Urinary bladder (tissue), 3 donors: ENCODE measurements at regions not wholly inside any gene's neighbourhood (a gene's known extent, or its start where the extent isn't known, plus 50 kb on each side); places are given as distances from the start of the nearest gene placed in this dataset.

ENCODE experiments used
- DNase-seq: peaks from one replicate; pipeline ENCODE4 v3.0.0-alpha.2; 2015; ENCODE audit errors: extremely low spot score
- H3K27ac ChIP-seq: one replicate; pipeline ENCODE4 v1.5.1; 2013; ENCODE audit warnings: low read depth, mild to moderate bottlenecking, moderate library complexity
- H3K36me3 ChIP-seq: one replicate; pipeline ENCODE4 v1.6.1; 2013; ENCODE audit warnings: mild to moderate bottlenecking, moderate library complexity; ENCODE audit not compliant: insufficient read depth
- H3K4me1 ChIP-seq: one replicate; pipeline ENCODE4 v1.6.1; 2013; ENCODE audit warnings: mild to moderate bottlenecking, moderate library complexity; ENCODE audit not compliant: insufficient read depth
- H3K4me3 ChIP-seq: one replicate; pipeline ENCODE4 v1.5.1; 2013; ENCODE audit warnings: low read depth, low read length
- WGBS: extraction: QIAGEN DNeasy Blood & Tissue Kit; methylation state at CpG from one replicate; pipeline ENCODE4 v1.1.7; 2013; 5-methylcytosine and 5-hydroxymethylcytosine counted together
- donor health status: healthy with polysubstance abuse.
- donor health status: healthy.

DNA sequence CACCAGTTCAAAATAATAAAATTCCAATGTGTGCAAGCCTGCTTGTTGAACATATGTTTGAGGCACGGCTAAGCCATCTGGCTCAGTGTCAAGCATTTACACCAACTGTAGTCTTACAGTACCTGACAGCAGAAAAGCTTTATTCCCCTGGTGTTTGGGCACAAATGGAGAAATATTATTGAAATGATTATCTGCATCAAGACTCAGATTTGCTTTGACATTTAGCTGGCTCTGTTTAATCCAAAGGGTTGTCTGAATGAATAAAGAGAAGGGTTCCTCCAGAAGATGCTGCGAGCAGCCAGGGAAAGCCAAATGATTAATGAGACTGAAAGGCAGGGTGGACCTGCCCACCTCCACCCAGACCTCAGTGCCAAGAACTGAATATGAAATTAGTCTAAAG, 393.2 kb upstream of the GALNT5 start:
- H3K36me3 ChIP-seq = no peaks in the 10 kb centered on the region
- no peak for DNase-seq
- H3K4me1 ChIP-seq = no peaks in the 10 kb centered on the region
- 25% methylated on average over 2 of the region's 2 CpGs for WGBS
- no peak overlapping the region for H3K27ac ChIP-seq
- no peak overlapping the region for H3K4me3 ChIP-seq

DNA sequence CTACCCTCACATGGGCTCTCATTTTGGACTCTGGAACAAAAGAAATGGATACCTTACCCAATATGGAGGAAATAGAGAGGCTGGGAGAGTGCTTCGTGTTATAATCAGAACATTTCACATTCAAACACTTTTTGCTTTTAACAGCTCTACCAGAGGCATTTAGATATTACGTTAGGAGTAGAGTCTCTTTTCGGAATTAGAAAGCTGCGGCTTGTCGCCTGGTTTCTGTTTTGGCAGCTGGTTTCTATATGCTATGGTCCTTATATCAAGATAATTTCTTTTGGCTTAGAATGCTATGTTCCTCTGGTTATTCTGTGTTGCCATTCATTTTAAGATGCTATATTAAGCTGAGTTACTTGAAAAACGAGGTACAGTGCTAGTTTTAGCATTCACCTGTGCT, 392.8 kb upstream of the GALNT5 start:
- WGBS = 62% methylated on average over 6 of the region's 6 CpGs
- no peaks in the 10 kb centered on the region for H3K36me3 ChIP-seq

DNA sequence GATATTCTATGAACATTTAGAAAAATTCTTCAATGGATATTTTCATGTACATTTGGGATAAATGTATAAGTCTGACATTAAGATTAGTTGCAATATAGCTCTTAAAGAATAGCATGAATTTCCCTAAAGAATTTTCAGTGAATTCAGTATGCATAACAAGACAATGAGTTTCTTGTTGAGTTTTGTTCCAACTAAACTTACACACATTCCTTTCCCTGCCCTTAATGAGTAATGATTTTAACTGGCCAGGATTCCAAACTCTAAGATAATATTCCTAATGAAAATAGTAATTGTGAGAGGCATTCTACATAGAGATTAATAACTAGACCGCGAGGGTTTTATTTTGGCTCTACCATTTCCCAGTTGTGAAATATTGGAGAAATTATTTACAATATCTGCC, 390.3 kb upstream of the GALNT5 start:
- H3K36me3 ChIP-seq = no peaks in the 10 kb centered on the region
- no peak for DNase-seq
- H3K27ac ChIP-seq = no peak overlapping the region
- no peak overlapping the region for H3K4me3 ChIP-seq
- H3K4me1 ChIP-seq = no peaks in the 10 kb centered on the region
- 88% methylated on average over 2 of the region's 2 CpGs for WGBS

More for the DNA sequence above, 392.8 kb upstream of the GALNT5 start:
- Histone ChIP-seq H3K27ac (no peak overlapping the region), H3K4me3 (no peak overlapping the region), H3K4me1 (no peaks in the 10 kb centered on the region)
- no peak for DNase-seq

DNA sequence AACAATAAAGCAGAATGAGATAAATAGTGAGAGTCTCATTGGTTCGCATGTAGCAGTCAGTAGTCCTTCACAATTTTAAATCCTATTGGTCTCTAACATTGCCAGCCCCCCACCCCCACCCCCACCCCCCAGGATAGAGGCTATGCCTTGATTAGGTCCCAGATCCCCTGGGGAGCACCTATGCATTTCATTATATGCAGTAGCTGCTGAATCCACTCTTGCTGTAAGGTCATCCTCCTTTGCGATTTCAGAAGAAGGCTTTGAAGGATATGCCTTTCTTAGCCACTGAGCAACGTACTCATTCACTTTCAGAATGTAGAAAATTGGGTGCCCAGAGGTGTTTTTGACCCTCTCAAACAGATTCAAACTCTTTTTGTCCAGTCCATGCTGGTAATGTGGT, 382.8 kb upstream of the GALNT5 start:
- Histone ChIP-seq H3K36me3 (no peaks in the 10 kb centered on the region), H3K4me3 (no peak overlapping the region), H3K27ac (no peak overlapping the region), H3K4me1 (no peaks in the 10 kb centered on the region)
- 45% methylated on average over 3 of the region's 3 CpGs for WGBS
- no peak for DNase-seq

DNA sequence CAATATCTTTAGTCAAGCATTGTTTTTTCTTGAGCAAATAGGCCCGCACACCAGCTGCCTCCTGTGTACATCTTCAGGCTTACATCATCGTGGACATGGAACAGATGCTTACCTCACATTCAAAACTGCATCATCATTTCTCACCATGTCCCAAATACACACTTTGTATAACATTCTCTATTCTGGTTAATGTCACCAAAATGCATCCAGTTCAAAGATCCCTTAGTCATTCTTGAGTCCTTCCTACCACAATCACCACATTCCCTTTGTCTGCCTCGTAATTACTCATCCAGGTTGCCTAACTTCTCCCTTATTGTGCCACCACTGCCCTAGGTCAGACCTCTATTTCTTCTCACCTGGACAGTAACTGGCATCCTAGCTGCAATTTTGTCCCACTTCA, 373.7 kb upstream of the GALNT5 start:
- H3K4me3 ChIP-seq = no peak overlapping the region
- no peaks in the 10 kb centered on the region for H3K36me3 ChIP-seq
- no peaks in the 10 kb centered on the region for H3K4me1 ChIP-seq
- WGBS = 80% methylated on average over 3 of the region's 3 CpGs
- no peak overlapping the region for H3K27ac ChIP-seq
- no peak for DNase-seq

DNA sequence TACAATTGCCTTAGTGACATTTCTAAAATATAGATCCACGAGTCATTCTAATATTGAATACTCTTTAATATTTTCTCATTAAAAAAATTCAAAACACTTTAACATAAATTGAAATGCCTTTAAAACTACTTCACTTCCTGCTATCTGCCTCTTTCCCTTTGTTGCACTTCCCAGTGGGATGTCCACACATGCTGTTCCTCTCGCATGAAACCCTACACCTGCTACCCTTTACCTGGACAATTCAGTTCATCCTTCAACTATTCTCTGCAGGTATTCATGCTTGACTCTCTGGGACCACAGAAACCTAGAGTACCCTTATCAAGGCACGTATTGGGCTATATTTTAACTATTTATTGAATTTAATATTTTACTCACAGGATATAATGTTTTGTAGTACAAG, 373.3 kb upstream of the GALNT5 start:
- WGBS = 82% methylated on average over 3 of the region's 3 CpGs
- no peaks in the 10 kb centered on the region for H3K36me3 ChIP-seq
- DNase-seq = no peak
- no peak overlapping the region for H3K27ac ChIP-seq
- no peak overlapping the region for H3K4me3 ChIP-seq
- no peaks in the 10 kb centered on the region for H3K4me1 ChIP-seq

DNA sequence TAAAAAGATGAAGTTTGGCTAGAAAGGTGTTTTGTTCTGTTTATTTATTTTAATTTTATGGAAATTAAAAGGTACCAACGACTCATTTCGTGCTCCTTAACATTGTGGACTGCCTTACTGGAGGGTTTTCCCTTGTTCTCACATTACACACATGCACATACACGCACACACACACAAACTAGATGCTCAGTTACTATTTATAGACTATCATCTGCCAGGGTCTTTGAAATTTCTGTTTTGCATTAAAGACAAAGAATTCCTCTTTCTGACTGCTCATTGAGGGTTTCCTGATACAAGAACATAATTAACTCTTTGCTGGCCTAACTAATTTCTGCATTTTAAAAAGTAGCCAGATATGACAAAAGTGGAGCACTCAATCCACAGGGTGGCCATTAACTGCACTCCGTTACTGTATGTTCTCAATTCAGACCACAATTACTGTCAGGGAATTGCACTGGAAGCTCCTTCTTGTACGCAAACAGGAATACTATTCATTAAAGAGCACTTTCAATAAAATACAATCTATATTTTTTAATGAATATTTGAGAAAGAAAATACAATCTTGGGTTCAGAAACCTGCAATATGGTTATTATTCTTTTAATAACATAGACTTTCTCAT, 366.9 kb upstream of the GALNT5 start:
- DNase-seq = no peak
- Histone ChIP-seq H3K4me1 (no peaks in the 10 kb centered on the region), H3K4me3 (no peak overlapping the region), H3K36me3 (no peaks in the 10 kb centered on the region), H3K27ac (no peak overlapping the region)
- WGBS = 53% methylated on average over 5 of the region's 5 CpGs

DNA sequence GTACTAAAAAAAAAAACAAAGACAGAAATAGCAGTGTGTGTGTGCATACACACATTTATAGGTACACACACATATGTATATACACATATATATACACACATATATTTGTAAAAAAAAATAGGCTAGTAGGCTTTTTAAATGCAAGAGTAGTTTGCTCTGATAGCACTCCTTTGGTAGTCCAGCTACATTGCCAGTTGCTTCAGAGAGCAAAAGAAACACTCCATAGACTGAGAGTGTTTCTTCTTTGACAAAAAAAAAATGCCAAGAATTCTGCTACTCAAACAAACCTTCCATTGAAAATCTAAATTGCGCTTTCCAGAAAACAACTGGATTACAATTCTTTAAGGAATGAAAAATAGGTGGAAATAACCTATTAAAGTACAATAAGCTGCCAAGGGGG, 365.9 kb upstream of the GALNT5 start:
- Histone ChIP-seq H3K4me1 (no peaks in the 10 kb centered on the region), H3K27ac (no peak overlapping the region), H3K36me3 (no peaks in the 10 kb centered on the region), H3K4me3 (no peak overlapping the region)
- DNase-seq = no peak
- 84% methylated on average over 1 of the region's 1 CpG for WGBS

DNA sequence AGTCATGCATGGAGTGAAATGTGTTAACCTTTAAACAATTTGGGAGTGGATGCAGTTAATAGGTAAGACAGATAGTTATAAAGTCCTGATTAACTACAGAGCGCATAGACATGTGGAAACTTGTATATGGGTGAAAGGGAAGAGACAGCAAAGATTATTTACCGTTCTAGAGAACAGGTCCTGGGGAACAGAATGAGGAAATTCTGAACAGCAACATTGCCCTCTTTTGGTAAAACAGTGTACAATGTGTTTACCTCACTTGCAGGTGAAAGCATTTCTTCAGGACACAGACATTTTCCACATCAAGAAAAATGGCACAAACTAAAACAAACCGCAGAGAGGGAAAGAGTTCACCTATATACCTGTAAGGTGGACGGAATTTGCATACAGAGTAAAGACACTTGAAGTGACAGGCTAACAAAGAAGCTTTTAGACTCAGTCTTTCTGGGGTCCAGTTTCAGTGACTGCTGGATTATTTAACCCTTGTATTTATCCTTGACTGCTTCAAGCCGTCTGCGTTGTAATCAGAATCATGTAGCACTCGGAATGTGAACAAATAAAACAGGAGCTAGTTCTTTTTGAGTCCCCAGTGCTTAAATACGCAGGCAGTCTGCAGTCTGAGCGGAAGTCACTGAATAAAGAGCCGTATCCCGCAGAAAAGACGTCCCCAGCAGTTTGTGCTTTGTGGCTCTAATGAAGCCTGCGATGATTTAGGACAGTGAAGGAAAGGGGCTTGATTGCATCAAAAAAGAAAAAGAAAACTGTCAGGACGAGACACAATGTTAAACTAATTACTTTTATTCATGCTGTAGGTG, 364.8 kb upstream of the GALNT5 start:
- Histone ChIP-seq H3K27ac (no peak overlapping the region), H3K4me1 (no peaks in the 10 kb centered on the region), H3K4me3 (peak overlapping the region; percentile 16), H3K36me3 (no peaks in the 10 kb centered on the region)
- peak; percentile 57 for DNase-seq
- WGBS = 2% methylated on average over 14 of the region's 14 CpGs

DNA sequence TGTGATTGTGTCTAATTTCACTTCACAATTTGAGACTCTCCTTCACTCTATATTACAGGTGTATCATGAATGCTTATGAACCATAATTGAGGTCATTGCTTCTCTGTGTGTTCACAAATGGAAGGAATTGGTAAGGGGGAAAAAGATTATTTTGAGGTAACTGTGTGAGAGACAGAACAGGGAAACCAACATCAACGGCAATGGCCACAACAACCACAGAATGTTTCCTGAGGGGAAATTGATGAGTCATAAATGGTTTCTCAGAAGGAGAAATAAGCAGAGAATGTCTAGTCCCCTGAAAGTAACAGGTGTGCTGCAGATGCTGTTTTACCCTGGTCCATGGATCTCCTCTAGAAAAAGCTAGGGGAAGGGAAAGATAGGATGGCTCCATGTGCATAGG, 361.2 kb upstream of the GALNT5 start:
- Histone ChIP-seq H3K36me3 (no peaks in the 10 kb centered on the region), H3K27ac (no peak overlapping the region), H3K4me1 (no peaks in the 10 kb centered on the region), H3K4me3 (no peak overlapping the region)
- DNase-seq = no peak
- WGBS = 64% methylated on average over 1 of the region's 1 CpG

DNA sequence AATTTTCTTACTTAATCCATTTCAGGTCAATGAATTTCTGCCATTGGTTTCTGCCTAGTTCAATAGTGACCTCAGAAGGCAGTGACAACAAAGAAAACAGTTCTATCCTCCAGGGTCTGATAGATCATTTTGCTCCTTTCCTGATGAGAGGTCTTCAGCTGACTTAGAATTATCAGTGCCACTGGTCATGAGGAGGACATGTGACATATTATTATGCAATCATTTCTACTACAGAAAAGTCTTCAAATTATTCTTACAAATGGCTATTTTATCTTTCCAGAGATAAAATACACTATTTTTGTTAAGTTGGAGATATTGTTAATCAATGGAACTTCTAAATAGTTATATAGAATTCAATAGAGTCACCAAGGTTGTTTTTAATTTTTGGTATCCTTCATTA, 360.0 kb upstream of the GALNT5 start:
- no peaks in the 10 kb centered on the region for H3K4me1 ChIP-seq

DNA sequence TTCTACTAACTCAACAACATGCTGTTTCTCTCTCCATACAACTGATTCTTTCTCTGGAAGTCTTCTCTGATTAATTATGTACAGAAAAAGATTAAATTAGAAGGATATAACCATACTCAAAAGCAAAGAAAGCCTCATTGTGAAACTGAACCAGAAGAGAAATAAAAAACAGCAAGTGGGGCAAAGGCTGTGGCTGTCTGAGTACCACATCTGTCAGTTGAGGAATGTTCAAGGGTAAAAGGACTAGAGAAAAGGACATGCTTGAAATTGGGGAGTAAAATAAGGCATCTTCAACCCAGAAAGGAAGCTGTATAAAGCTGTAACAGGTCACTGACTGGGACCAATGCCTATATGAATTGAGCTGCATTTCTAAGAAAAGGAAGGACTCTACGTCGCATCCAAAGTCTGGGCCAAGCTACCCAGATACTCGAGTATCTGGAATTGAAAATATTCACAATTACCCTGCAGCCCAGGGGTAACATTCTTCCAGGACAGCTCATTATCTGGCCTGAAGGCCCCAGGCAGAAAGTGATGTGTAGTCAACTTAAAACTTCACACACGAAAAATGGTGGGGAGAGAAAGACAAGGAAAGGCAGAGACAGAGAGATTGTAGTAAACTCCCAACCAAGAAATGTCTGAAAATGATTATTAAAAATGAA, 356.0 kb upstream of the GALNT5 start:
- no peak for DNase-seq
- Histone ChIP-seq H3K36me3 (no peaks in the 10 kb centered on the region), H3K27ac (no peak overlapping the region), H3K4me3 (no peak overlapping the region), H3K4me1 (no peaks in the 10 kb centered on the region)
- WGBS = 74% methylated on average over 4 of the region's 4 CpGs

More for the DNA sequence above, 360.0 kb upstream of the GALNT5 start:
- Histone ChIP-seq H3K27ac (no peak overlapping the region), H3K4me3 (no peak overlapping the region), H3K36me3 (no peaks in the 10 kb centered on the region)
- no peak for DNase-seq

DNA sequence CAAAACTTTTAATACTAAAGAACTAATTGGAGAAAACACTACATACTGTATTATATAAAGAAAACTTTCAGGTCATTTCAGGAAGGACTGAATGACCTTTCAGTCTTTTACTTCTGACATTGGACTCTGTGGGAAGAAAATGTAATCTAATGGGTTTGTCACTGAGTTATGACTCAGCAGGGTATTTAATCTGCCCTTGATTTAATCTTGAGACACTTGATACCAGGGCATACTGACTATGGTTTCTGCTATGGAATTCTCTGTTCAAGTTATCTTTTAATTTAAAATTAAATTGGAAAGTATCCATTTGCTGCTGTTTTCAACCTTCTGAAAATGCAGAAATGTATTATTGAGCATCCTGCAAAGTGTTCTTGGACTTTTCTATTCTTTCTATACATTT, 354.2 kb upstream of the GALNT5 start:
- Histone ChIP-seq H3K36me3 (no peaks in the 10 kb centered on the region), H3K4me1 (no peaks in the 10 kb centered on the region), H3K4me3 (no peak overlapping the region), H3K27ac (no peak overlapping the region)
- DNase-seq = no peak

DNA sequence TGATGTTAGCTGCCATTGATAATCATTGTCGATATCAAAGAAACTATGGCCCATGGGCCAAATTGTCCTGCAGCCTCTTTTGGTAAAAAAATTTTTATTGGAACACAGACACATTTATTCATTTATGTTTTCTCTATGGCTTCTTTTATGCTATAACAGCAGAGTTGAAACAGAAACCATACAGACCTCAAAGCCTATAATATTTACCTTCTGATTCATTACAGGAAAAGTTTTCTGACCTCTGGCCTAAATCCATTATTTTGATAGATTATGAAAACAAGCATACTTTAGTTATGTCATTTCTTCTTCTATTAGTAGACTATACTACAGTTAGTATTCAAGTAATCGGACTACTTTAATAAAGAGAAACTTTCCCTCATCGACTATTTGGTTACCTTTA, 349.7 kb upstream of the GALNT5 start:
- Histone ChIP-seq H3K27ac (no peak overlapping the region), H3K4me1 (no peaks in the 10 kb centered on the region), H3K36me3 (no peaks in the 10 kb centered on the region), H3K4me3 (no peak overlapping the region)
- WGBS = 57% methylated on average over 3 of the region's 3 CpGs
- DNase-seq = no peak
